ENCODE measurements at regions not wholly inside any gene's neighbourhood (a gene's known extent, or its start where the extent isn't known, plus 50 kb on each side); places are given as distances from the start of the nearest gene placed in this dataset.
"Not testable (repeated sequence)": the region's sequence is repeated elsewhere in the genome, so short reads cannot be mapped to it uniquely, and the experiment has no call there.

DNA sequence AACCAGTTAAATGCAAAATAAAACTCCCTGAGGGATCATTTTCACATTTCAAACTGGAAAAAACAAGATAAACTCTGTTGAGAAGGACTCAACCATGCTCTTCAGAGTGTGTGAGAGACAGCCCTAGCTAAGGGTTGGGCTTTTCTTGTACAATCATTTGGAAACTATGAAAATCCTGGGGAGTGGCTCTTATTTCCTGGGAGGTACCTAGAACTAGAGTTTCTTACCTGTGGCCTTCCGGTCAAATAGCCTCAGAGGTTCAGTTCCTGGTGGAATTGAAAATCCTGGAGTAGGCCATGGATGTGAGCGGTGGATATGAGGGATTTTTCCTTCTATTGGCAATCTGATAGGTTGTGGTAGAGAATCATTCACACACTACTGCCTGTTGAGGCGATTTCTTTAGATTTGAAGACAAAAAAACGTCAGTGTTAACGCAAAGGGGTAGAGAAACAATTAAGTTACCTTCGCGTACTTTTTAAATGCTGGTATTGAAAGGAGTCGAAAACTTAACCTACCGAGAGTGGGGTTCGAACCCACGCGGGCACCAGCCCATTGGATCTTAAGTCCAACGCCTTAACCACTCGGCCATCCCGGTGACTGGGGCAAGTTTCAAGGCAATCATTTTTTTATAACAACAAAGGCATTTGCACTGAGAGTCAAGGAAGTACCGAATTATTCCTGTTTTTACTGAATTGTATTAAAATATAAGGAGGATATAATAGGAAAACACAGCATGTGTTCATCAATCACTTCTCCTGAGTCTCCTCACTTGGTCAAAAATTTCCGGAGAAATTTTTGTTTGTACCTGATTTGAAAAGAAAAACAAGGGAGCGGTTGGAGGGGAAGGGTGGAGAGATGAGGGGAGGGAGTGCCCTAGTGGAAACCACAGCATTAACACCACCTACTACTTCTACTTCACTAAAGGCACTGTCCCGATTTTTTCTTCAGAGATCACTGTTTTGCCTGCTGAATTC, 191.3 kb downstream of the OR2B2 start:
- DNase-seq: no peak

DNA sequence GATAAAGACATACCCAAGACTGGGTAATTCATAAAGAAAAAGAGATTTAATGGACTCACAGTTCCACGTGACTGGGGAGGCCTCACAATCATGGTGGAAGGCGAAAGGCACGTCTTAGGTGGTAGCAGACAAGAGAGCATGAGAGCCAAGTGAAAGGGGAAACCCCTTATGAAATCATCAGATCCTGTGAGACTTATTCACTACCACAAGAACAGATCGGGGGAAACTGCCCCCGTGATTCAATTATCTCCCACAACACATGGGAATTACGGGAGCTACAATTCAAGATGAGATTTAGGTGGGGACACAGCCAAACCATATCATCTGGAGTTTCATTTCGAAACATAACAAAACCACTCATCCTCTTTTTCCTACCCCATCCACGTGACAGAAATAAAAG, 193.2 kb downstream of the OR2B2 start:
- not testable (repeated sequence) for DNase-seq

DNA sequence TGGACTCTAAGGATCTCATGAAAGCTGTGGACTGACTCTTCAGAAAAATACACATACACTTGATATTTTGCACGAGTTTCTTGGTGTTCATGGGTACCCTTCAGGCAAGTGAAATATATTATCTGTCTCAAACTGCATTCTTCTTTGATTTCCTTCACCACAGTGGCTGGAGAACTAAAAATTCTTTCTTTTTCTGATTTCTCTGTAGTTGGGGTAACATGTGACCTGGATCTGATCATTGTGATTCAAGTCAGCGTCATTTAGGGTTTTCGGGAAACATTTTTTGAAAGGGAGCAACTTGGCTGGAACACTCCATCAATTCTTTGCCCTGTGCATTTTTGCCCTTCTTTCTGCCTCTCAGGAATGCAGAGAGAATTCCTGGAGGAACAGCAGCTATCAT, 205.8 kb downstream of the OR2B2 start:
- DNase-seq: no peak

DNA sequence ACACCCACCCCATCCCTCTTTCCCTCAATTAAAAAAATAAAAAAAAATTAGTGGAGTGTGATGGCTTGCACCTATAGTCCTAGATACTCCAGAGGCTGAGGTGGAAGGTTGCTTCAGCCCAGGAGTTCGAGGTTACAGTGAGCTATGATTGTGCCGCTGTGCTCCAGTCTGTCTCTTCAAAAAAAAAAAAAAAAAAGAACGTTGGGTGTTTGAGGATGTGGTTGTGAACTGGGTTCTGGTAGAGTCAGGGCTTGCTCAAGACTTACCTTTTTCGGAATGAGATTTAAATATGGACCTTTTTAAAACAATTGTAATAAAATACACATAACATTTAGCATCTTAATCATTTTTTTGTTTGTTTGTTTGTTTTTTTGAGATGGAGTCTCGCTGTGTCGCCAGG, 211.9 kb downstream of the OR2B2 start:
- DNase-seq: no peak

DNA sequence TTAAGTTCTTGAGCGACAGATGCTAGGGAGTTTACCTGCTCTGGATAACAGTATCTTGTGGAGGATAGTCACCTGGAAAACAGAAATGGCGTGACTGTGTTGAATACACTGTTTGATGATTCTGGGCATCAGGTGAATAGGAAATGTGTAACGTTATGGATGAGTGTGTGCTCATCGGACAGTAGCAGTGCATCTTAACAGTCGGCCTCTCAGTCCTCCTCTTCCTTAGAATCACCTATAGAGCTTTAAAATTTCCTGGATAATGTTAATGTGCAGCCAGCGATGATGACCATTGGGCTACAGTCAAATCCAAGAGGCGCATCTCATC, 217.7 kb downstream of the OR2B2 start:
- no peak for DNase-seq

DNA sequence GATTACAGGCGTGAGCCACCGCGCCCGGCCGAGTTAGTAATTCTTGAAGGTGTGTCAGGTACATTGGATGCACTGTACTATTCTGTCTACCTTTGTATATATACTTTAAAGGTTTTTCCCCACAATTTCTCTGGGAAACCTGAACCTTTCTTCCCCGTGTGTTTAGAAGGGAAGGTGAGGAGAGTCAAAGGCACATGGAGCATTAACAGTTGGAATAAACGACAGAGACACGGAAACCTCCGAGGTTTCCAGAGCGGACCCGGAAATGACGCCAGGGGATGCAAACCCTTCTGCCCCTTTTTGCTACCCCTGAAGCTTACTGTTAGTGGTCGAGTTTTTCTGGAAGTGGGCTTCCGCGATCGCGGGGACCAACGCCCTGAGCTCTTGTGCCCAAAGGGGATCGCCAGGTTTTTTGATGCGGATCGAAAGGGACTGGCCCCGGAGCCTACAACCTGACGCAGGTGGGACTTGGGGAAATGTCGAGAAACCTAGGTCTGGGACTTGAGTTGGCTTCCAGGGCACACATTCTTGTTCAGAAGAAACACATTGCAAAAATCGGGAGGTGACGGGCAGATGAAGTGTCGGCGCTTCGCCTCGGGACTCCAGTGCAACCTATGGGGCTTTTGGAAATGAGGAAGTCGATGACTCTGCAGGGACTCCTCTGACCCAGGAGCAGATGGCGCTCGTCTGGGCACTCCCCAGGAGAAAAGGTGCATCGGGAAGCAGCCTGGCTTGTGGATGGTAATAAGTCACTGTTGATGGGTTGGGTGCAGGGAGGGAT, 218.2 kb downstream of the OR2B2 start:
- peak; percentile 44 for DNase-seq

DNA sequence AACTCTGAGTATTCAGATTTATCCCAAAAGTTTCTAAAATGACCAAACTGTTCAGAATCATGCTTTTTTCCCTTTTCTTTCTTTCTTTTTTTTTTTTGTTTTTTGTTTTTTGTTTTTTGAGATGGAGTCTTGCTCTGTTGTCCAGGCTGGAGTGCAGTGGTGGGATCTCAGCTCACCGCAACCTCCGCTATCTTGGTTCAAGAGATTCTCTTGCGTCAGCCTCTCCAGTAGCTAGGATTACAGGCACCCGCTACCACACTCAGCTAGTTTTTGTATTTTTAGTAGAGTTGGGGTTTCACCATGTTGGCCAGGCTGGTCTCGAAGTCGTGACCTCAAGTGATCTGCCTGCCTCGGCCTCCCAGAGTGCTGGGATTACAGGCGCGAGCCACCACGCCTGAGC, 219.2 kb upstream of the ZNF184 start:
- not testable (repeated sequence) for DNase-seq

DNA sequence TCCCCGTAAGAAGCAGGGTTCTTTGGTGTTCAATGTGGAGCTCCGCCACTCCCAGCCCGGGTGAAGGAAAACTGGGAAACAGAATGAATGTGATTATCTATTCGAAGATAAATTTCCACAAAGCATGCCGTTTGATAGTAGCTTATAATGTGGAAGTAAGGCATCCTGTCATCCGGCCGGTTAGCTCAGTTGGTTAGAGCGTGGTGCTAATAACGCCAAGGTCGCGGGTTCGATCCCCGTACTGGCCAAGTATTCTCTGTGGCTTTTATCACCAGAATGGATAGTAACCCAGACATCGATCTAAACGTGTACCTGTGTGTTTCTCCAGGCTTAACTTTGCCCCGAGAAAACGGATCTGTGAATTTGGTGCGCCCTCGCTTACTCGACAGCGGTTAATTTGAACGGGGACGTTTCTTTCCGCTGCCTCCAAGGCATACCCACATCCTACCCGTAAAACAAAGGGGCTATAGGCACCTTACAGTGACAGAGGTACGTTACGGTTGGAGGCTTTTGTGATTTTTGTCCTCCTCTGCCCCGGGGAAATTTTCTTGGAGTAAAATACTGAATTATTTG, 215.2 kb upstream of the ZNF184 start:
- peak; percentile 83 for DNase-seq

DNA sequence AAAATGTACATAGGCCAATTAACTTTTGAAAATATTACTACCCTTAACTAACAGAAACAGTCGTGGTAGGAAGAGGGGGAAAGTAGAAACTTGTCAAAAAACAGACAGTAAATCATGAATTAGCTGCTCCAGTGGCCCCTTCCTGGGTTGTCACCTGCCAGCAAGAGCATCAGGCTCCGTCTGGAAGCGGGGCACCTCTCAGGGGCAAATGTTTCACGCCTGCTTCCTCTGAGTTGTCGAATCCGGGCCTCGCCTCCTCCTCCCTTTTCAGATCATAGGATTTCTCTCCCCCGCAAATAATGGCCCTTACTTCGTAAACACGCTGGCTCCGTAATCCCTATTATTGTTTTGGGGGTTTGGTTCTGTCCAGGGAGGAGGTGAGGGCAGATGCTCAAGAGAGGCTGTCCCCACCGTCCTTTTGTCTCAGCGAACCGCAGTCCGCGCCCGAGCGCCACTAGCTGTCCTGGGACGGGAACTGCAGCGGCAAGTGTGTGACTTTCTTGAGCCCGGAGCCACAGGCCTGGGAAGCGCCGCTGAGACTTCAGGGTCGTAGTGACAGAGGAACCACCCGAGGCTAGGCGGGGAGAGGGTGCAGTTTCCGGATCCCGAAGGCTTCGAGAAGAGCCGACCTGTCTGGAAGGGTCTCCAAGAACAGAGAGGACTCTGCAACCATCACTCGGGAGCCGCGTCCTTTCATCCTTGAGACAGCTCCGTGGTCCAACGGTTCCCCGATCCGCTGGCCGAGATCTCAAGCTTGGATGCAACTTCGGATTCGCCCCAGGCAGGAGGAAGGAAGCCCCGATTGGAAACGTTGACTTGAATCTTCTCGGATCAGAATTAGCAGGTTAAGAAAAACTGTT, 214.5 kb upstream of the ZNF184 start:
- peak; percentile 70 for DNase-seq

DNA sequence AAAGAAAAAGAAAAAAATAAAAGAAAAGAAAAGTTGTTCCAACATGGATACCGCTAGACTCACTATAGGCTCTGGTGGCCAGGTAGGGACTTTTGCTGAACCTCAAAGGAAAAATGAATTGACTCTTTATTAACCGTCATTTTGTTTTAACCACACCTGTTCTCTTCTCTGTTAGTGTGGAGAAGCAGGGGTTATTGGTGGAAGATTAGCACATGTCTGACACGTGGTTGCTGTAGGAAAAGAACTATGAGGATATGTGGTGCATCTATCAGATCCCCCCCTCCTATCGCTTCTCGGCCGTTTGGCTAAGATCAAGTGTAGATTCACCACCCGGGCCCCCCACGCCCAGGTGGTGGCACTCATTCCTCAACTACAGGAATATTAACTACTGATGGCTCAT, 212.4 kb upstream of the ZNF184 start:
- no peak for DNase-seq

DNA sequence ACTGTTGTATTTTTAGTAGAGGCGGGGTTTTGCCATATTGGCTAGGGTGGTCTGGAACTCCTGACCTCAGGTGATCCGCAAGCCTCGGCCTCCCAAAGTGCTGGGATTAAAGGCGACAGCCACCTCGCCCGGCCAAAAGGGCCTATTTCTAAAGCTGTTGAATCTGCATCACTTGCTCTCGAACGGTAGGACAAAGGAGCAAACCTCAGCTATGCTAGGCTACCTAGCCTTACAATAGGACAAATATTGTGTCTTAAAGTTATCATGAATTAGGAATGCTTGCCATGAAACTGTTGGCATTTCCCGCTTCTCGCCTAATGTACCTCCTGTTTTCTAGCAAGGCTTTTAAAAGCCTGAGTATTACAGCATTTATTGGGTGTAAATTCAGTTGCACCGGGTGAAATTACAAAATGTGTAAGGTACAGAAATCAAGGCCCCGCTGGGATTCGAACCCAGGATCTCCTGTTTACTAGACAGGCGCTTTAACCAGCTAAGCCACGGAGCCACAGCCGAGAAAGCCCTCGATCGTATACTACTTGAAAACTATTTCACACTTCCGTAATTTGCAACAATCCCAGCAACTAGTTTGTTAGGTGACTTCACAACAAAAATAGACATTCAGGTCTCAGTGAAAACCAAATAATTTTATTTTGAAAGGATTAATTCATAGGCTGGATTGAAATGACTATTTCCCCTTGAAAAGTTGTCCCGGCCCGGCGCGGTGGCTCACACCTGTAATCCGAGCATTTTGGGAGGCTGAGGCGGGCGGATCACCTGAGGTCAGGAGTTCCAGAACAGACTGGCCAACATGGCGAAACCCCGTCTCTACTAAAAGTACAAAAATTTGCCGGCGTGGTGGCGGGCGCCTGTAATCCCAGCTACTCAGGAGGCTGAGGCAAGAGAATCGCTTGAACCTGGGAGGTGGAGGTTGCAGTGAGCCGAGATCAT, 211.6 kb upstream of the ZNF184 start:
- DNase-seq: peak; percentile 19

DNA sequence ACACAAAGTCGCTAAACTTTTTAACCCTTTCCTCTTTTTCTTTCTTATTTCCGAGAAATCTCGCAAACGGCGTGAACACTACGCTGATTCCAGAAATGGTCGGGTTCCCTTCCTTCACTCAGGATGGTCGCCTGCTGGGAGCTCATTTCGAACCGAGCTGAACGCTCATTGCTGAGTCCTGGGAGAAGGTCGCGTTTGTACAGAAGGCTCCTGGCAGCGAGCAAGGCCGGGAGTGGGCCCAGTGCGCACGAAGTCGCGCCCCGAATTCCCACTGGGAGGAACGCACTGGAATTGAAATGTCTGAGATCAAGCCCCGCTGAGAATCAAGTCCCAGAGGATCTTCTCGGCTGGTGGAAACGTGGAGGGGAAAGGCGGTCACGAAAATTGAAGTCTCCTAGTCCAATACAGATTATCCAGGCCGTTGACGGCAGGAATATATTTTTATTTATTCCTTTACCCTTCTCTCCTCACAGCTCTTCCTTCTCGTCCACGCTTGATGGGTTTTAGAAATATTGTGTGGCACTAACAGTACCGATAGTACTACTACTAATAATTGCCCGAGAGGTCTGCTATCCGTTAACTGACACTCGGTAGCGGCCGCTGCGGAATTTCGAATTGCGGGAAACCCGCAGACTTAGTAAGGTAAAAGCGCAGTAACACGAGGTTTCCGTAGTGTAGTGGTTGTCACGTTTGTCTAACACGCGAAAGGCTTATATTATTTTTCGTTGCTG, 207.2 kb upstream of the ZNF184 start:
- no peak for DNase-seq

DNA sequence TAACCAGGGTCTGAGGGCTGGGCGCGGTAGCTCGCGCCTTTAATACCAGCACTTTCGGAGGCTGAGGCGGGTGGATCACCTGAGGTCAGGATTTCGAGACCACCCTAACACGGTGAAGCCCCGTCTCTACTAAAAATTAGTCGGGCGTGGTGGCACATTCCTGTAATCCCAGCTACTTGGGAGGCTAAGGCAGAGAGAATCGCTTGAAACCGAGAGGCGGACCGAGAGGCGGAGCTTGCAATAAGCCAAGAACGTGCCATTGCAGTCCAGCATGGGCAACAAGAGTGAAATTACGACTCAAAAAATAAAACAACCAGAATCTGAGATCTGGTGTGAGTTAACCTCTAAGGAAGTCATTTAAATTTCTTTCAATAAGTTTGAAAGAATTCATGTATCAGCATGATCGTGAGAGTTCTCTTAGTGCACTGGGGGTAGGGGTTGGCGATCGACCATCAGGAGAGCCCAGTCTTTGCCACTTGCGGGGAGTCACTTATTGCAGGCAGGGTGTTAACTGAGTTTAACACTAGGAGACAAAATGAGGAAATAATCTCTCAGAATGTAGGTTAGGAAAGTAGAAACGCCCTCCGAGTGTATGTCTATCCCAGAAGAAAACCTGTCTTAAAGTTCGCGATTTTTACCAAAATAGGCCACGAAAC, 206.5 kb upstream of the ZNF184 start:
- no peak for DNase-seq

DNA sequence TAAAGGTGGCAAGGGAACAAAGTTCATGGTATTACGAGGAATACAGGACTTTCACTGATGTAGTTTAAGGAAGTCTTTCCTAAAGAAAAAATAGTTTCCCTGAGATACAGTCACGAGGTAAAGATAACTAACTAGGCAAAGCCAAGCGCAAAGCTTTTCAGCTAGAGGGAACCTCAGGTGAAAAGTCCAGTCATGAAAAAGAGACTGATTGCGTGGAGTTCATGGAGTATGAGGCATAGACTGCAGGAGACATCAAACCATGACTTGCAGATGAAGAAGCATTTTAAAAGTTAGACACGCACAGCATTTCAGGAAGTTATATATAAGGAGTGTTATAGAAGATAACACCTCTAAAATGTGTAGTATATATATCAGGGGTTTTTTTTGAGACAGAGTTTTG, 205.6 kb upstream of the ZNF184 start:
- no peak for DNase-seq

DNA sequence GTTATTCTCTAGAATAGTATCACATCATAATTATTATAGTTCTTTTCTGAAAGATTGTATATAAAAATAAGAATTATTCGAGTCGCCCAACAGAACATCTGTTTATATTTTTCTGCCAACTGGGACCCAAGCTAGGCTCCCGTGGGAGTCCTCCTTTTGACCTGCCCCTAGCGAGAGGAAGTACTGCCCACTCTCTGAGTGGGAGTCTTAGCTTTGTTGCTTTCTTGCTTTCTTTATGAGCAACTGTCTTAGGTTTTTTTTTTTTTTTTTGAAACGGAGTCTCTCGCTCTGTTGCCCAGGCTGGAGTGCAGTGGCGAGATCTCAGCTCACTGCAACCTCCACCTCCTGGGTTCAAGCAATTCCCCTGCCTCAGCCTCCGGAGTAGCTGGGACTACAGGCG, 202.0 kb upstream of the ZNF184 start:
- no peak for DNase-seq

DNA sequence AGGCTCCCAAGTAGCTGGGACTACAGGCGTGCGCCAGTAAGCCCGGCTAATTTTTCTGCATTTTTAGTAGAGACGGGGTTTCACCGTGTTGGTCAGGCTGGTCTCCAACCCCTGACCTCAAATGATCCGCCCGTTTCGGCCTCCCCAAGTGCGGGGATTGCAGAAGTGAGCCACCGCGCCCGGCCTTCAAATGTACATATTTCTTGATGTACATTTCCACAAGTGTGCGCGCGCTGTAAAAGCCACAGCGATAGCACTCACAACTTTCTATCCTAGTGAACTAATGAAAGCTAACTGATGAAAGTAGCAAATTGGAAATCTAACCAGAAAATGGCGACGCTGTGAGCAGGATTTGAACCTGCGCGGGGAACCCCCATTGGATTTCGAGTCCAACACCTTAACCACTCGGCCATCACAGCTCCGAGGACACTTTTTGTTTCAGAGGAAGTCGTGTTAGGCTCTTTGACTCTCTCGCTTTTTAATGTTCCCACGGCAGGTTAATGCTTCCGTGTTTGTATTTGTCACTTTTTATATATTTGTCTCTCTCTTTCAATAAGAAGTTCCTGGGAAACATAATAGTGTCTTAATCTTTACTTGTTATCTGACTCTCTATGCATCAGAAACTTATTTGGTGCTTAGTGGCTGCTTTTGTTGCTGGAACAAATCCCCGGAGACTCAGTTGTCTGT, 199.4 kb upstream of the ZNF184 start:
- no peak for DNase-seq

DNA sequence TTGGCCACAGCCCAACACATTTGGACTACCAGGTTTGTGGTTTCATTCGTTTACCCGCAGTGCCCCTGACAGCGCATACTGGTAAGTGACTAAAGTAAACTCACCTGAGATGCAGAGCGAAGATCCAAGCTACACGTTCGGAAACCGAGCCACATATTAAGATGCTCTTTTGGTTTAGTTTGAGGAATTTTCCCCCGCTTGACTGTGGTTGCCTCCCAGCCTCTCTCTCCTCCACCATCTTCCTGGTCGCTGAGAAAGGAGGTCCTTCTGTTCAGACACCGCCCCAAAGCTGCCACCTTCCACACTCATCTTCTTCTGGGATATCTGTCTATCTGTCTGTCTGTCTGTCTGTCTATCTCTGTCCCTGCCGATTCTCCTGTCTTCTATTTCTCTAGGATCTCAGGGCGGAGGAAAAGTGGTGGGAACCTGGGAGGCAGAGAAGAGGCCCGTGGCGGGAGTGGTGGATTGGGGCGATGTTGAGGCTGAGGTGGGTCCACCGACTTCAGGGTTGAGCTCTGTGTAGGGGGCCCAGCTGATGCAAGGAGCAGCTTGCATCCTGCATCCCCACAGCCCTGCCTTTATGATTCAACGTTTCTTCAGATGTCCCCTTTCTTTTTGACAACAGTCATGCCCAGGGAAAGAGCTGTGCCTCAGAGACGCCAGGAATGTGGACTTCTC, 196.9 kb upstream of the ZNF184 start:
- no peak for DNase-seq

DNA sequence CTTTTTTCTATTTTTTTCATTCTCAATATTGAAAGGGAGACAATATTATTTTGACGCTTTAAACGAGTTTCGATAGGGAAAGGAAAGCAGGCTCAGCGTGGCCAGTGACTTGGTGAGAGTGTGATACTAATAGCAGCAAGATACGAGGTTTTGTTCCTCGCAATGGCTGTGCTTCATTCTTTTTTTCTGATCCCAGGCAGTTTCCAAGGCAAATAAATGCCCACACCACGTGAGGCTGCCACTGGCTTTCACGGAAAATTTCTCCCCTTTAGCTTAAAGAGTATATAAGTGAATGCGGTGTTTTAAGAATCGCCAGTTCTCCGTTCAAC, 196.4 kb upstream of the ZNF184 start:
- no peak for DNase-seq
